HEK293 (cell line): ENCODE measurements at regions not wholly inside any gene's neighbourhood (a gene's known extent, or its start where the extent isn't known, plus 50 kb on each side); places are given as distances from the start of the nearest gene placed in this dataset.

Source experiments
- CTCF ChIA-PET: fragments of 350-600 bp; formaldehyde crosslinking; extraction: SDS; loops from one replicate; lab custom pipeline; 2021; ENCODE audit warnings: antibody characterized with exemption; lab: Yijun Ruan, JAX
- POLR2A ChIA-PET: fragments of 300-600 bp; formaldehyde crosslinking; extraction: SDS; loops from one replicate; lab custom pipeline; 2020; ENCODE audit warnings: antibody characterized with exemption, inconsistent platforms; lab: Yijun Ruan, JAX
- H3K27ac ChIP-seq: fragments of 200-500 bp; sonication (Bioruptor generic); 2 replicates; pipeline ENCODE4 v1.5.1; 2014; ENCODE audit warnings: low read depth, low read length, control low read depth, inconsistent platforms; ENCODE audit errors: extremely low read depth
- H3K36me3 ChIP-seq, 2 experiments: fragments of 200-500 bp in 1 of 2; sonication (Bioruptor generic) in 1 of 2; 1 replicate in 1 of 2; 2 replicates in 1 of 2; pipeline ENCODE4 v1.5.1; 2014 to 2017; ENCODE audit warnings: inconsistent platforms in 2 of 2, low read length in 2 of 2; ENCODE audit not compliant: control insufficient read depth in 2 of 2, insufficient read depth in 1 of 2
- H3K4me1 ChIP-seq: fragments of 200-500 bp; sonication (Bioruptor generic); 2 replicates; pipeline ENCODE4 v1.5.1; 2014; ENCODE audit warnings: mild to moderate bottlenecking, low read length, inconsistent platforms; ENCODE audit not compliant: control insufficient read depth, insufficient read depth
- H3K4me3 ChIP-seq: 2 replicates; pipeline ENCODE4 v1.5.1; 2011; ENCODE audit warnings: low read depth, mild to moderate bottlenecking, control low read depth, low read length, moderate library complexity
- H3K9me3 ChIP-seq: fragments of 200-500 bp; sonication (Bioruptor generic); 2 replicates; pipeline ENCODE4 v1.5.1; 2014; ENCODE audit warnings: low read depth, low read length, inconsistent platforms; ENCODE audit not compliant: control insufficient read depth, insufficient read depth
- HOXA7 ChIP-seq: sonication (generic); formaldehyde crosslinking; IDR thresholded peaks from 2 replicates; pipeline ENCODE4 v1.8.1; 2022; ENCODE audit warnings: missing genetic modification reagents, borderline replicate concordance
- KLF8 ChIP-seq: fragments of 450-650 bp; formaldehyde crosslinking; IDR thresholded peaks from 2 replicates; pipeline ENCODE4 v1.5.1; 2016; ENCODE audit warnings: missing biosample characterization, missing genetic modification characterization
- OSR2 ChIP-seq: fragments of 450-650 bp; formaldehyde crosslinking; IDR thresholded peaks from 2 replicates; pipeline ENCODE4 v1.5.1; 2016; ENCODE audit warnings: missing biosample characterization, missing genetic modification characterization
- ZNF10 ChIP-seq: fragments of 450-650 bp; formaldehyde crosslinking; IDR thresholded peaks from 2 replicates; pipeline ENCODE4 v1.5.1; 2017; ENCODE audit warnings: missing biosample characterization, missing genetic modification characterization
- ZNF132 ChIP-seq: fragments of 450-650 bp; formaldehyde crosslinking; IDR thresholded peaks from 2 replicates; pipeline ENCODE4 v1.5.1; 2017; ENCODE audit warnings: missing biosample characterization, missing genetic modification characterization, borderline replicate concordance
- ZNF16 ChIP-seq: fragments of 450-650 bp; formaldehyde crosslinking; IDR thresholded peaks from 2 replicates; pipeline ENCODE4 v1.5.1; 2016; ENCODE audit warnings: low read depth, missing biosample characterization, missing genetic modification characterization
- ZNF184 ChIP-seq: fragments of 450-650 bp; IDR thresholded peaks from 2 replicates; pipeline ENCODE4 v1.5.1; 2018; ENCODE audit warnings: missing biosample characterization, mild to moderate bottlenecking, missing genetic modification characterization
- ZNF311 ChIP-seq: fragments of 450-650 bp; formaldehyde crosslinking; IDR thresholded peaks from 2 replicates; pipeline ENCODE4 v1.5.1; 2017; ENCODE audit warnings: missing biosample characterization, missing genetic modification characterization, borderline replicate concordance
- ZNF341 ChIP-seq: fragments of 450-650 bp; formaldehyde crosslinking; IDR thresholded peaks from 2 replicates; pipeline ENCODE4; 2016; ENCODE audit warnings: low read depth, missing biosample characterization, missing genetic modification characterization
- ZNF391 ChIP-seq: fragments of 450-650 bp; formaldehyde crosslinking; IDR thresholded peaks from 2 replicates; pipeline ENCODE4 v1.5.1; 2016; ENCODE audit warnings: low read depth, missing biosample characterization, missing genetic modification characterization, borderline replicate concordance
- ZNF404 ChIP-seq: fragments of 450-650 bp; formaldehyde crosslinking; IDR thresholded peaks from 2 replicates; pipeline ENCODE4 v1.5.1; 2017; ENCODE audit warnings: missing biosample characterization, missing genetic modification characterization
- ZNF416 ChIP-seq: fragments of 450-650 bp; formaldehyde crosslinking; IDR thresholded peaks from 2 replicates; pipeline ENCODE4 v1.5.1; 2016; ENCODE audit warnings: missing biosample characterization, missing genetic modification characterization
- ZNF426 ChIP-seq: fragments of 450-650 bp; formaldehyde crosslinking; IDR thresholded peaks from 2 replicates; pipeline ENCODE4 v1.5.1; 2017; ENCODE audit warnings: missing biosample characterization, missing genetic modification characterization, mild to moderate bottlenecking, inconsistent platforms, moderate library complexity
- ZNF510 ChIP-seq: fragments of 450-650 bp; formaldehyde crosslinking; IDR thresholded peaks from 2 replicates; pipeline ENCODE4 v1.5.1; 2018; ENCODE audit warnings: mild to moderate bottlenecking, missing genetic modification characterization, missing biosample characterization; ENCODE audit not compliant: insufficient replicate concordance
- ZNF621 ChIP-seq: fragments of 450-650 bp; formaldehyde crosslinking; IDR thresholded peaks from 2 replicates; pipeline ENCODE4 v1.5.1; 2017; ENCODE audit warnings: missing biosample characterization, missing genetic modification characterization
- ZNF623 ChIP-seq: fragments of 450-650 bp; formaldehyde crosslinking; IDR thresholded peaks from 2 replicates; pipeline ENCODE4 v1.5.1; 2016; ENCODE audit warnings: missing biosample characterization, missing genetic modification characterization
- ZNF626 ChIP-seq: fragments of 450-650 bp; sonication (Bioruptor Pico); formaldehyde crosslinking; IDR thresholded peaks from 2 replicates; pipeline ENCODE4 v1.5.1; 2018; ENCODE audit warnings: missing biosample characterization, missing genetic modification characterization, inconsistent platforms
- ZNF658 ChIP-seq: fragments of 450-650 bp; formaldehyde crosslinking; IDR thresholded peaks from 2 replicates; pipeline ENCODE4; 2016; ENCODE audit warnings: missing biosample characterization, missing genetic modification characterization
- ZNF701 ChIP-seq: fragments of 450-650 bp; formaldehyde crosslinking; IDR thresholded peaks from 2 replicates; pipeline ENCODE4 v1.5.1; 2016; ENCODE audit warnings: missing biosample characterization, missing genetic modification characterization
- TF ChIP-seq, protein P1 (sequence below): fragments of 450-650 bp; formaldehyde crosslinking; IDR thresholded peaks from 2 replicates; pipeline ENCODE4 v1.5.1; 2017; ENCODE audit warnings: missing biosample characterization, missing genetic modification characterization
- TF ChIP-seq, protein P2 (sequence below): fragments of 450-650 bp; IDR thresholded peaks from 2 replicates; pipeline ENCODE4 v1.5.1; 2018; ENCODE audit warnings: missing biosample characterization, missing genetic modification characterization
- TF ChIP-seq, protein P3 (sequence below): sonication (generic); formaldehyde crosslinking; IDR thresholded peaks from 2 replicates; pipeline ENCODE4 v1.8.1; 2022; ENCODE audit warnings: mild to moderate bottlenecking, moderate library complexity, missing genetic modification reagents

DNA sequence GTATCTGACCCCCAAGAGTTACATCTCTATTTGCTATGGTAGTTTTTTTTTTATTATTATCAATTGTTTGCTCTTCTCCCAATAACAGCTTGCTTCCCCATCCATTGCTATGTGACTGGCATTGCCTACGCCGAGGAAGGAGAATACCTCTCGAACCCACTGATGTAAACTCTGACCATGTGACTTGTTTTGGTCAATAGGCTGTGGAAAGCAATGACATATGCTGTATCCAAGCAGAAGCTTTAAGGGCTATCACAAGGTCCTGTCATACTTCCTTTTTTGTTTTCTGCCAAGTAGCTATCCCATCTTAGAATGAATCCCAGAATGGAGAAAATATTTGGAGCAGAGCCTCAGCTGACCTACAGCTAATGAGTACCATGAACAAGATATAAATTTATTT is 111.0 kb upstream of the FRMD4B start:
- ChIA-PET POLR2A (no interaction called here), CTCF (no interaction called here)
- H3K36me3 ChIP-seq = no peaks in the 10 kb centered on the region

DNA sequence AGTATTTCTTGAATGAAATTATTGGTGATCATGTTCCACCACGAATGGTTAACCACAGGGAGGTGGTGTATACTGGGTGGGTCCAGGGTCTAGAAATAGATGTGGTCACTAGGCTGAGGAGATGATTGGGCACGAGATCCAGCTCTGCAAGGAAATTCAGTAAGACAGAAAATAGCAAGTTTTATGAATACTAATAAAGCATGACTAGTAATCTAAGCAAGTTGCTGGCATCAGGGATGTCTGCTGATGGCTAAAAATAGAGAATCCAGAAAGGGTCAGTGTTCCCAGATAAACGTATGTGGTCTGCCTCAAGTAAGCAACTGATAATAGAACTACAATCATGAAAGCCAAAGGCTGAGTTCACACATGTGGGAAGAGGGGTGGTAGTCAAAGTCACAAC is 108.3 kb upstream of the FRMD4B start:
- no peaks in the 10 kb centered on the region for H3K9me3 ChIP-seq
- H3K4me3 ChIP-seq = no peak overlapping the region
- TF ChIP-seq ZNF311 (tag by site-specific recombination) (no peak), HOXA7 (CRISPR knock-in tag) (no peak), ZNF132 (no peak), ZNF416 (tag by site-specific recombination) (no peak), ZNF341 (no peak), ZNF510 (no peak), ZNF391 (tag by site-specific recombination) (no peak)
- TF ChIP-seq, protein P1, sequence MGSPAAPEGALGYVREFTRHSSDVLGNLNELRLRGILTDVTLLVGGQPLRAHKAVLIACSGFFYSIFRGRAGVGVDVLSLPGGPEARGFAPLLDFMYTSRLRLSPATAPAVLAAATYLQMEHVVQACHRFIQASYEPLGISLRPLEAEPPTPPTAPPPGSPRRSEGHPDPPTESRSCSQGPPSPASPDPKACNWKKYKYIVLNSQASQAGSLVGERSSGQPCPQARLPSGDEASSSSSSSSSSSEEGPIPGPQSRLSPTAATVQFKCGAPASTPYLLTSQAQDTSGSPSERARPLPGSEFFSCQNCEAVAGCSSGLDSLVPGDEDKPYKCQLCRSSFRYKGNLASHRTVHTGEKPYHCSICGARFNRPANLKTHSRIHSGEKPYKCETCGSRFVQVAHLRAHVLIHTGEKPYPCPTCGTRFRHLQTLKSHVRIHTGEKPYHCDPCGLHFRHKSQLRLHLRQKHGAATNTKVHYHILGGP (tag by site-specific recombination) = no peak
- no peak overlapping the region for H3K27ac ChIP-seq
- no peaks in the 10 kb centered on the region for H3K4me1 ChIP-seq
- POLR2A ChIA-PET = no interaction called here
- CTCF ChIA-PET = interaction anchor here (0.6 kb wide), 1 partner anchor 20 kb away, joined by 3 read pairs; no protein-coding TSS in a partner anchor
- H3K36me3 ChIP-seq = no peaks in the 10 kb centered on the region

More for the DNA sequence above, 111.0 kb upstream of the FRMD4B start:
- no peak overlapping the region for H3K27ac ChIP-seq
- H3K9me3 ChIP-seq = no peaks in the 10 kb centered on the region
- no peak overlapping the region for H3K4me3 ChIP-seq
- no peak for TF ChIP-seq ZNF623
- TF ChIP-seq, protein P2, sequence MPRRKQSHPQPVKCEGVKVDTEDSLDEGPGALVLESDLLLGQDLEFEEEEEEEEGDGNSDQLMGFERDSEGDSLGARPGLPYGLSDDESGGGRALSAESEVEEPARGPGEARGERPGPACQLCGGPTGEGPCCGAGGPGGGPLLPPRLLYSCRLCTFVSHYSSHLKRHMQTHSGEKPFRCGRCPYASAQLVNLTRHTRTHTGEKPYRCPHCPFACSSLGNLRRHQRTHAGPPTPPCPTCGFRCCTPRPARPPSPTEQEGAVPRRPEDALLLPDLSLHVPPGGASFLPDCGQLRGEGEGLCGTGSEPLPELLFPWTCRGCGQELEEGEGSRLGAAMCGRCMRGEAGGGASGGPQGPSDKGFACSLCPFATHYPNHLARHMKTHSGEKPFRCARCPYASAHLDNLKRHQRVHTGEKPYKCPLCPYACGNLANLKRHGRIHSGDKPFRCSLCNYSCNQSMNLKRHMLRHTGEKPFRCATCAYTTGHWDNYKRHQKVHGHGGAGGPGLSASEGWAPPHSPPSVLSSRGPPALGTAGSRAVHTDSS (tag by site-specific recombination) = no peak
- H3K4me1 ChIP-seq = no peaks in the 10 kb centered on the region

DNA sequence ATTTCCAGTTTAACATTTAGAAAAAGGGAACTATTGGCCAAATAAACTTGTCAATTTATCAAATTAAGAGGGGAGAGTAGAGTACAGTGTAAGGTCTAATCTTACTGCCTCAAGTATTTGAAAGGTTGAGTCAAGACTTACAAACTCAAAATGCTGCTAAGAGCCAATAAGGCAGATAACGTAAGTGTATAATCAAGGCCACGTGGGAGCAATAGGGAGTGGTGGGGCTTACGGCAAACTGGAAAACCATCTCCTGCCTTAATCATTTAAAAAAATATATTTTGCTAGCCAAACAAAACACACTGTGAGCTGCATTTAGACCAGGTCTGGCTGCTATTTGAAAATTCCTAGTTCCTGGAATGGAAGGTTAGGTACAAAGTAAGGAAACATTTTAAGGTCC is 107.3 kb upstream of the FRMD4B start:
- H3K9me3 ChIP-seq = no peaks in the 10 kb centered on the region
- ChIA-PET CTCF (no interaction called here), POLR2A (no interaction called here)
- H3K36me3 ChIP-seq = no peaks in the 10 kb centered on the region
- no peak overlapping the region for H3K27ac ChIP-seq
- no peak for TF ChIP-seq ZNF626 (tag by site-specific recombination)
- TF ChIP-seq ZNF658 (tag by site-specific recombination) = no peak
- no peak for TF ChIP-seq ZNF701
- TF ChIP-seq, protein P2 (tag by site-specific recombination) = no peak
- no peak for TF ChIP-seq ZNF621 (tag by site-specific recombination)
- no peak for TF ChIP-seq ZNF404 (tag by site-specific recombination)
- TF ChIP-seq, protein P3, sequence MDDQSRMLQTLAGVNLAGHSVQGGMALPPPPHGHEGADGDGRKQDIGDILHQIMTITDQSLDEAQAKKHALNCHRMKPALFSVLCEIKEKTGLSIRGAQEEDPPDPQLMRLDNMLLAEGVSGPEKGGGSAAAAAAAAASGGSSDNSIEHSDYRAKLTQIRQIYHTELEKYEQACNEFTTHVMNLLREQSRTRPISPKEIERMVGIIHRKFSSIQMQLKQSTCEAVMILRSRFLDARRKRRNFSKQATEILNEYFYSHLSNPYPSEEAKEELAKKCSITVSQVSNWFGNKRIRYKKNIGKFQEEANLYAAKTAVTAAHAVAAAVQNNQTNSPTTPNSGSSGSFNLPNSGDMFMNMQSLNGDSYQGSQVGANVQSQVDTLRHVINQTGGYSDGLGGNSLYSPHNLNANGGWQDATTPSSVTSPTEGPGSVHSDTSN (CRISPR knock-in tag) = no peak
- no peak for TF ChIP-seq OSR2 (tag by site-specific recombination)
- TF ChIP-seq KLF8 (tag by site-specific recombination) = no peak
- no peak for TF ChIP-seq ZNF10 (tag by site-specific recombination)
- no peak for TF ChIP-seq ZNF184 (tag by site-specific recombination)
- TF ChIP-seq ZNF16 (tag by site-specific recombination) = no peak
- TF ChIP-seq ZNF426 (tag by site-specific recombination) = no peak
- no peak overlapping the region for H3K4me3 ChIP-seq
- H3K4me1 ChIP-seq = no peaks in the 10 kb centered on the region
